ENCODE measurements at regions not wholly inside any gene's neighbourhood (a gene's known extent, or its start where the extent isn't known, plus 50 kb on each side); places are given as distances from the start of the nearest gene placed in this dataset.

GRCh38 chr16:48105976-48106375 lies 49.8 kb downstream of the ABCC12 start:
- Histone ChIP-seq H2AK5ac (ENCODE audit: low read depth, low read length) (no peak overlapping the region), H3K23ac (ENCODE audit: insufficient read length) (no peak overlapping the region), H2BK12ac (ENCODE audit: low read depth, low read length) (no peak overlapping the region), H3K4me2 (ENCODE audit: insufficient read depth in 1 of 2, low read depth in 2 of 2, low read length in 2 of 2) (no peak overlapping the region), H3K18ac (ENCODE audit: extremely low read depth, low read length) (no peak overlapping the region), H3K14ac (ENCODE audit: insufficient read length) (no peak overlapping the region), H3K9ac (replicated peaks in 1 of 4; ENCODE audit: extremely low read depth in 1 of 4, low read depth in 3 of 4, low read length in 3 of 4) (no peak overlapping the region), H3K9me3 (ENCODE audit: insufficient read depth in 2 of 2, low read depth in 1 of 2, low read length in 1 of 2) (no peaks in the 10 kb centered on the region), H4K8ac (ENCODE audit: extremely low read depth, insufficient read depth, low read length) (no peak overlapping the region), H4K5ac (ENCODE audit: insufficient read length, low read depth, low read length) (no peak overlapping the region), H3K27me3 (replicated peaks in 1 of 4; ENCODE audit: control insufficient read depth in 3 of 4, extremely low read depth in 1 of 4, insufficient read depth in 3 of 4, low read length in 3 of 4) (no peaks in the 10 kb centered on the region; a peak in 1 of 7 replicates), H2AFZ (ENCODE audit: low read length) (no peak overlapping the region), H4K91ac (replicated peaks; ENCODE audit: insufficient read length, low read length) (no peak overlapping the region), H3K4ac (replicated peaks; ENCODE audit: insufficient read length, low read depth, low read length) (no peak overlapping the region), H2BK15ac (ENCODE audit: low read length) (no peak overlapping the region), H3K79me2 (ENCODE audit: control insufficient read depth in 1 of 2, insufficient read depth in 2 of 2, low read length in 2 of 2) (no peaks in the 10 kb centered on the region), H3K79me1 (ENCODE audit: low read depth, low read length) (no peaks in the 10 kb centered on the region), H3K27ac (ENCODE audit: low read depth, low read length) (no peak overlapping the region), H4K20me1 (replicated peaks in 1 of 2; ENCODE audit: control insufficient read depth in 1 of 2, insufficient read depth in 2 of 2, low read length in 2 of 2) (no peaks in the 10 kb centered on the region), H3K4me3 (ENCODE audit: extremely low read depth in 1 of 4, insufficient read depth in 2 of 4, low read depth in 3 of 4, low read length in 4 of 4) (no peak overlapping the region), H2BK120ac (replicated peaks; ENCODE audit: low read depth, low read length) (no peak overlapping the region), H2BK20ac (ENCODE audit: low read length) (no peak overlapping the region), H3K23me2 (ENCODE audit: low read depth, low read length) (peaks cover 3% of the 10 kb centered on the region; the same call in 1 of the 2 replicates), H3K56ac (replicated peaks; ENCODE audit: insufficient read length, low read depth, low read length) (no peak overlapping the region), H2BK5ac (ENCODE audit: low read depth, low read length) (no peak overlapping the region), H3K4me1 (replicated peaks in 1 of 4; ENCODE audit: control insufficient read depth in 3 of 4, insufficient read depth in 4 of 4, low read length in 3 of 4) (peaks cover 0 to 5% (median 1%) of the 10 kb centered on the region in 4 experiments; a peak in 1 of 7 replicates), H3K36me3 (ENCODE audit: control insufficient read depth in 2 of 4, insufficient read depth in 4 of 4, low read length in 3 of 4) (no peaks in the 10 kb centered on the region)
- no peak for TF ChIP-seq GABPA (IDR thresholded peaks at IDR 0.05; ENCODE audit: borderline replicate concordance, insufficient read depth, low read length)
- TF ChIP-seq KDM1A (IDR thresholded peaks at IDR 0.05; ENCODE audit: borderline replicate concordance, low read length) = no peak
- no peak for TF ChIP-seq TBP (IDR thresholded peaks at IDR 0.05; ENCODE audit: low read depth, low read length)
- no peak for TF ChIP-seq TEAD4 (IDR thresholded peaks at IDR 0.05; ENCODE audit: low read depth, low read length)
- TF ChIP-seq GTF2F1 (IDR thresholded peaks at IDR 0.05; ENCODE audit: borderline replicate concordance, low read depth, low read length) = no peak
- no peak for TF ChIP-seq USF2 (IDR thresholded peaks at IDR 0.05; ENCODE audit: low read length)
- no peak for TF ChIP-seq EZH2 (IDR thresholded peaks at IDR 0.05; ENCODE audit: low read depth, low read length, severe bottlenecking)
- TF ChIP-seq PHF8 (conservative IDR thresholded peaks at IDR 0.05; ENCODE audit: low read depth, low read length) = no peak
- CTCF ChIA-PET (ENCODE audit: partially characterized antibody) = interaction anchor here (3.3 kb wide), 1 partner anchor 12 kb away, joined by 18 read pairs; no protein-coding TSS in a partner anchor
- WGBS, 2 experiments (ENCODE audit: extremely low coverage in 1 of 2, insufficient coverage in 1 of 2, insufficient read length in 1 of 2, insufficient replicate concordance in 2 of 2, low coverage in 1 of 2, low lambda C conversion rate in 2 of 2, missing lambda C conversion rate in 1 of 2) = 84% methylated on average over 6 of the region's 6 CpGs; no CpG with 5 or more reads in 1 of the 2 experiments
- POLR2A ChIA-PET (ENCODE audit: partially characterized antibody) = no interaction called here
- DNase-seq (ENCODE audit: low read depth in 1 of 2, low spot score in 2 of 2) (no peak), FAIRE-seq (no peak)
